Mucosa of stomach (tissue), 1 donor: ENCODE measurements at regions not wholly inside any gene's neighbourhood (a gene's known extent, or its start where the extent isn't known, plus 50 kb on each side); places are given as distances from the start of the nearest gene placed in this dataset.

Experiments
- H3K27me3 ChIP-seq: one replicate; pipeline ENCODE4 v1.7.0; 2013; ENCODE audit warnings: mild to moderate bottlenecking, low read length; ENCODE audit not compliant: control insufficient read depth, insufficient read depth
- H3K36me3 ChIP-seq: one replicate; pipeline ENCODE4 v1.7.0; 2013; ENCODE audit warnings: low read length; ENCODE audit not compliant: control insufficient read depth, insufficient read depth
- H3K4me1 ChIP-seq: one replicate; pipeline ENCODE4 v1.7.0; 2013; ENCODE audit warnings: mild to moderate bottlenecking, low read length; ENCODE audit not compliant: control insufficient read depth, insufficient read depth
- H3K4me3 ChIP-seq: one replicate; pipeline ENCODE4 v1.7.0; 2013; ENCODE audit warnings: low read length
- H3K9ac ChIP-seq: one replicate; pipeline ENCODE4 v1.7.0; 2013; ENCODE audit warnings: mild to moderate bottlenecking, low read length, moderate library complexity
- H3K9me3 ChIP-seq: one replicate; pipeline ENCODE4 v1.7.0; 2013; ENCODE audit warnings: mild to moderate bottlenecking, low read length, moderate library complexity; ENCODE audit not compliant: control insufficient read depth
- donor health status: Pancreatic carcinoma.

- Histone ChIP-seq H3K9me3 (no peaks in the 10 kb centered on the region), H3K4me3 (no peak overlapping the region), H3K4me1 (no peaks in the 10 kb centered on the region), H3K9ac (no peak overlapping the region), H3K36me3 (no peaks in the 10 kb centered on the region), H3K27me3 (no peaks in the 10 kb centered on the region)
Measured at GRCh38 chr9:120338340-120338739, 241.6 kb downstream of the CDK5RAP2 start.

GRCh38 chr9:120337131-120337530, 242.8 kb downstream of the CDK5RAP2 start:
- Histone ChIP-seq H3K4me3 (no peak overlapping the region), H3K9me3 (no peaks in the 10 kb centered on the region), H3K9ac (no peak overlapping the region), H3K36me3 (no peaks in the 10 kb centered on the region), H3K4me1 (no peaks in the 10 kb centered on the region), H3K27me3 (no peaks in the 10 kb centered on the region)

- Histone ChIP-seq H3K4me1 (no peaks in the 10 kb centered on the region), H3K36me3 (no peaks in the 10 kb centered on the region), H3K9ac (no peak overlapping the region), H3K27me3 (no peaks in the 10 kb centered on the region), H3K4me3 (no peak overlapping the region), H3K9me3 (no peaks in the 10 kb centered on the region)
Measured at GRCh38 chr9:120336753-120337090, 243.2 kb downstream of the CDK5RAP2 start.

GRCh38 chr9:120336021-120336752, 243.8 kb downstream of the CDK5RAP2 start:
- H3K9ac ChIP-seq = no peak overlapping the region
- no peaks in the 10 kb centered on the region for H3K27me3 ChIP-seq
- no peaks in the 10 kb centered on the region for H3K9me3 ChIP-seq
- no peaks in the 10 kb centered on the region for H3K4me1 ChIP-seq
- H3K4me3 ChIP-seq = no peak overlapping the region
- H3K36me3 ChIP-seq = no peaks in the 10 kb centered on the region

GRCh38 chr9:120331913-120332312, 248.1 kb downstream of the CDK5RAP2 start:
- Histone ChIP-seq H3K9me3 (no peaks in the 10 kb centered on the region), H3K4me3 (no peak overlapping the region), H3K27me3 (no peaks in the 10 kb centered on the region), H3K9ac (no peak overlapping the region), H3K4me1 (no peaks in the 10 kb centered on the region), H3K36me3 (no peaks in the 10 kb centered on the region)

- Histone ChIP-seq H3K9ac (no peak overlapping the region), H3K4me3 (no peak overlapping the region), H3K9me3 (no peaks in the 10 kb centered on the region), H3K4me1 (no peaks in the 10 kb centered on the region), H3K27me3 (no peaks in the 10 kb centered on the region), H3K36me3 (no peaks in the 10 kb centered on the region)
Measured at GRCh38 chr9:120330031-120330430, 249.9 kb downstream of the CDK5RAP2 start.

GRCh38 chr9:120327322-120327721, 252.6 kb downstream of the CDK5RAP2 start:
- H3K9me3 ChIP-seq = no peaks in the 10 kb centered on the region
- no peaks in the 10 kb centered on the region for H3K4me1 ChIP-seq
- H3K36me3 ChIP-seq = no peaks in the 10 kb centered on the region
- H3K9ac ChIP-seq = no peak overlapping the region
- no peaks in the 10 kb centered on the region for H3K27me3 ChIP-seq
- H3K4me3 ChIP-seq = no peak overlapping the region

- H3K4me3 ChIP-seq = no peak overlapping the region
- no peak overlapping the region for H3K9ac ChIP-seq
- no peaks in the 10 kb centered on the region for H3K4me1 ChIP-seq
- no peaks in the 10 kb centered on the region for H3K27me3 ChIP-seq
- H3K9me3 ChIP-seq = no peaks in the 10 kb centered on the region
- H3K36me3 ChIP-seq = no peaks in the 10 kb centered on the region
Measured at GRCh38 chr9:120326049-120326693, 253.8 kb downstream of the CDK5RAP2 start.

GRCh38 chr9:120324996-120325642, 254.8 kb downstream of the CDK5RAP2 start:
- no peak overlapping the region for H3K9ac ChIP-seq
- H3K4me1 ChIP-seq = no peaks in the 10 kb centered on the region
- no peaks in the 10 kb centered on the region for H3K27me3 ChIP-seq
- no peak overlapping the region for H3K4me3 ChIP-seq
- H3K9me3 ChIP-seq = no peaks in the 10 kb centered on the region
- H3K36me3 ChIP-seq = no peaks in the 10 kb centered on the region

GRCh38 chr9:120324461-120324860, 255.5 kb downstream of the CDK5RAP2 start:
- no peaks in the 10 kb centered on the region for H3K9me3 ChIP-seq
- no peaks in the 10 kb centered on the region for H3K36me3 ChIP-seq
- H3K27me3 ChIP-seq = no peaks in the 10 kb centered on the region
- no peak overlapping the region for H3K4me3 ChIP-seq
- H3K9ac ChIP-seq = no peak overlapping the region
- H3K4me1 ChIP-seq = no peaks in the 10 kb centered on the region

- Histone ChIP-seq H3K9ac (no peak overlapping the region), H3K9me3 (no peaks in the 10 kb centered on the region), H3K4me3 (no peak overlapping the region), H3K4me1 (no peaks in the 10 kb centered on the region), H3K36me3 (no peaks in the 10 kb centered on the region), H3K27me3 (no peaks in the 10 kb centered on the region)
Measured at GRCh38 chr9:120323125-120323524, 256.8 kb downstream of the CDK5RAP2 start.

GRCh38 chr9:120319452-120319851, 260.5 kb downstream of the CDK5RAP2 start:
- Histone ChIP-seq H3K9me3 (no peaks in the 10 kb centered on the region), H3K36me3 (no peaks in the 10 kb centered on the region), H3K9ac (no peak overlapping the region), H3K27me3 (no peaks in the 10 kb centered on the region), H3K4me1 (no peaks in the 10 kb centered on the region), H3K4me3 (no peak overlapping the region)
